ENCODE measurements at regions not wholly inside any gene's neighbourhood (a gene's known extent, or its start where the extent isn't known, plus 50 kb on each side); places are given as distances from the start of the nearest gene placed in this dataset.

DNA sequence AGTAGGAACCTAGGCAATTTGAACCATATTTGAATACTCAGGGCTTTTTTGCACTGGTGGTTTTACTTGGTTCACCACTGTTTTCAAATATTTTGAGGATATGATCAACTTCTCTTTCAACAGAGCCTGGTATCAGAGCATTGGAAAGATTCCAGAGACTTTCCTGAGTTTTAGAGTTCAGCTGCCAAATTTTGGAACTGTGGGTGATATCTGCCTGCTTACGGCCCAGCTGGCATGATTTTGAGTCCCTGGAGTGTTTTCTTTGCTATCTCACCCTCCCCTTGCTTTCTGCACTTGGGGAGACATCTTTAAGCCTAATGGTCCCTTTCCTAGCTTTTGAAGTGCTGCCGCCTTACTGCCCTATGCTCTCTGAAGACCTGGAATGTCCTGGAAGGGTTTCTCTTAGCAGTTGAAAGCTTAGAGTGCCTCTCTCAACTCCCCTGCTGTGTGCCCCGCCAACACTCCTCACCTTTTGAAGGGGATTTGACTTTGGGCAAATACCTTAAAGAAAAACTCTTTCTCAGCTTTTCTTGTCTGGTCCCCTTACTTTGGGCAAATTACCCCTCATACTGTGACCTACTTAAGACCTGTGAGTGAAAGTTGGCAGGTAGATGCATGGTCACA, 539.1 kb downstream of the MFSD1 start:
- Histone ChIP-seq H3K4me3 (no peak overlapping the region), H3K9me3 (ENCODE audit: low read depth) (no peaks in the 10 kb centered on the region), H3K9me2 (replicated peaks; ENCODE audit: insufficient read depth) (no peaks in the 10 kb centered on the region), H3K36me3 (replicated peaks; ENCODE audit: insufficient read depth, low read depth) (no peaks in the 10 kb centered on the region), H3K27me3 (no peaks in the 10 kb centered on the region), H2AFZ (no peak overlapping the region), H4K20me1 (ENCODE audit: insufficient read depth, poor library complexity, severe bottlenecking) (no peaks in the 10 kb centered on the region), H3K4me2 (no peak overlapping the region), H3K4me1 (ENCODE audit: insufficient read depth) (no peaks in the 10 kb centered on the region), H3K79me2 (no peaks in the 10 kb centered on the region), H3K27ac (no peak overlapping the region)
- DNase-seq (ENCODE audit: low spot score) = no peak
- TF ChIP-seq EZH2phosphoT487 (IDR thresholded peaks at IDR 0.05; ENCODE audit: low read depth, severe bottlenecking, unreplicated experiment) (no peak), EZH2 (IDR thresholded peaks at IDR 0.05; ENCODE audit: borderline replicate concordance) (no peak)
- TF ChIP-seq, protein P1, sequence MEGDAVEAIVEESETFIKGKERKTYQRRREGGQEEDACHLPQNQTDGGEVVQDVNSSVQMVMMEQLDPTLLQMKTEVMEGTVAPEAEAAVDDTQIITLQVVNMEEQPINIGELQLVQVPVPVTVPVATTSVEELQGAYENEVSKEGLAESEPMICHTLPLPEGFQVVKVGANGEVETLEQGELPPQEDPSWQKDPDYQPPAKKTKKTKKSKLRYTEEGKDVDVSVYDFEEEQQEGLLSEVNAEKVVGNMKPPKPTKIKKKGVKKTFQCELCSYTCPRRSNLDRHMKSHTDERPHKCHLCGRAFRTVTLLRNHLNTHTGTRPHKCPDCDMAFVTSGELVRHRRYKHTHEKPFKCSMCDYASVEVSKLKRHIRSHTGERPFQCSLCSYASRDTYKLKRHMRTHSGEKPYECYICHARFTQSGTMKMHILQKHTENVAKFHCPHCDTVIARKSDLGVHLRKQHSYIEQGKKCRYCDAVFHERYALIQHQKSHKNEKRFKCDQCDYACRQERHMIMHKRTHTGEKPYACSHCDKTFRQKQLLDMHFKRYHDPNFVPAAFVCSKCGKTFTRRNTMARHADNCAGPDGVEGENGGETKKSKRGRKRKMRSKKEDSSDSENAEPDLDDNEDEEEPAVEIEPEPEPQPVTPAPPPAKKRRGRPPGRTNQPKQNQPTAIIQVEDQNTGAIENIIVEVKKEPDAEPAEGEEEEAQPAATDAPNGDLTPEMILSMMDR (IDR thresholded peaks at IDR 0.05; ENCODE audit: poor library complexity) = no peak
- 70% methylated on average over 3 of the region's 3 CpGs for WGBS (ENCODE audit: low lambda C conversion rate, missing lambda C conversion rate)

DNA sequence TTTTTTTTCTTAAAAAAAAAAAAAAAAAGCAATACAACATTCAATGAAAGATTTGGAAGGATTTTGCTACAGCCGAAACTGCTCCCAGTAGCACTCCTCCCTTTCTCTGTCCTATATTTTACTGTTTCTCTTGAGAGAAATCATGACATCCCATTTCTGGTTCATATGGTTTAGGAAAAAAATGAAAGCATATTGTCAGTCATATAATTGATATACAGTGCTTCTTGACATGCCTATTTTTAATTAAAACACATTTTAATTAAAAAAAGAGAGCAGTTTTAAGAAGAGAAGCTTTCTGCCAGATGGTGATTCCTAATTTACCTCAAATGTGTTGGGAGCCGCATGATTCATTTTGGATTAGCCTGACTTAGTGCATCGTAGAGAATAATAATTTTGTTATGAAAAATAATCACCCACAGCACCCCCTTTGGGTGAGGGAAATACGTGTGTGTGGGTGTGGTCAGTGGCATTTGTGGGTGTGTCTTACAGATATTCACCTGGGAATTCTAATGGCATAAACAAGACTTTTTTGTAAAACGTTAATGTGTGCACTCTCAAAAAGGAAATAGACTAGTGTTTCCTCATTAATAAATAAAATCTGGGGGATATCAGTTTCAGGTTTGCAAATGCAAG, 544.5 kb downstream of the MFSD1 start:
- Histone ChIP-seq H4K20me1 (ENCODE audit: insufficient read depth, poor library complexity, severe bottlenecking) (no peaks in the 10 kb centered on the region), H3K27ac (no peak overlapping the region), H3K36me3 (replicated peaks; ENCODE audit: insufficient read depth, low read depth) (no peaks in the 10 kb centered on the region), H3K9me2 (replicated peaks; ENCODE audit: insufficient read depth) (no peaks in the 10 kb centered on the region), H3K27me3 (no peaks in the 10 kb centered on the region), H3K4me2 (no peak overlapping the region), H3K79me2 (no peaks in the 10 kb centered on the region), H2AFZ (no peak overlapping the region), H3K4me1 (ENCODE audit: insufficient read depth) (no peaks in the 10 kb centered on the region), H3K9me3 (ENCODE audit: low read depth) (no peaks in the 10 kb centered on the region), H3K4me3 (no peak overlapping the region)
- TF ChIP-seq EZH2 (IDR thresholded peaks at IDR 0.05; ENCODE audit: borderline replicate concordance) (no peak), EZH2phosphoT487 (IDR thresholded peaks at IDR 0.05; ENCODE audit: low read depth, severe bottlenecking, unreplicated experiment) (no peak)
- TF ChIP-seq, protein P1 (IDR thresholded peaks at IDR 0.05; ENCODE audit: poor library complexity) = no peak
- WGBS (ENCODE audit: low lambda C conversion rate, missing lambda C conversion rate) = 81% methylated on average over 5 of the region's 5 CpGs
- DNase-seq (ENCODE audit: low spot score) = no peak

- H3K36me3 ChIP-seq (replicated peaks; ENCODE audit: insufficient read depth, low read depth) = no peaks in the 10 kb centered on the region
- WGBS (ENCODE audit: low lambda C conversion rate, missing lambda C conversion rate) = 88% methylated on average over 3 of the region's 3 CpGs
- no peak overlapping the region for H2AFZ ChIP-seq
- no peak for DNase-seq (ENCODE audit: low spot score)
- no peak overlapping the region for H3K27ac ChIP-seq
- no peaks in the 10 kb centered on the region for H3K4me1 ChIP-seq (ENCODE audit: insufficient read depth)
- H3K4me2 ChIP-seq = no peak overlapping the region
- no peaks in the 10 kb centered on the region for H4K20me1 ChIP-seq (ENCODE audit: insufficient read depth, poor library complexity, severe bottlenecking)
- H3K79me2 ChIP-seq = no peaks in the 10 kb centered on the region
- TF ChIP-seq EZH2 (IDR thresholded peaks at IDR 0.05; ENCODE audit: borderline replicate concordance) (no peak), EZH2phosphoT487 (IDR thresholded peaks at IDR 0.05; ENCODE audit: low read depth, severe bottlenecking, unreplicated experiment) (no peak)
- TF ChIP-seq, protein P1 (IDR thresholded peaks at IDR 0.05; ENCODE audit: poor library complexity) = no peak
- no peaks in the 10 kb centered on the region for H3K9me2 ChIP-seq (replicated peaks; ENCODE audit: insufficient read depth)
- no peaks in the 10 kb centered on the region for H3K27me3 ChIP-seq
- H3K9me3 ChIP-seq (ENCODE audit: low read depth) = no peaks in the 10 kb centered on the region
- H3K4me3 ChIP-seq = no peak overlapping the region
These were observed 546.6 kb downstream of the MFSD1 start for GRCh38 chr3:159348431-159348830.

Data from hepatocyte (in vitro differentiated cells).